Naive thymus-derived CD8-positive, alpha-beta T cell (primary cell): ENCODE measurements at regions not wholly inside any gene's neighbourhood (a gene's known extent, or its start where the extent isn't known, plus 50 kb on each side); places are given as distances from the start of the nearest gene placed in this dataset.

Experiments used
- ATAC-seq, 2 donors: fragments of 150-1000 bp; cut with Tn5 transposase in 1 of 2; sonication (Bioruptor Pico), chemical (Tn5 transposase) in 1 of 2; 1 replicate in 1 of 2; 2 replicates in 1 of 2; pipeline ENCODE4 v1.10.0; 2021; ENCODE audit warnings: mild to moderate bottlenecking in 2 of 2, moderate library complexity in 2 of 2
- POLR2A ChIA-PET: fragments of 350-600 bp; sonication (Branson Sonifier 250); formaldehyde crosslinking; loops from one replicate; lab custom pipeline; 2021; ENCODE audit warnings: antibody characterized with exemption; lab: Charles Lee
- DNase-seq, 10 donors: peaks; one replicate each; pipeline versions ENCODE4 v3.0.0 to v3.0.0-alpha.2; 2020 to 2022
- H3K27ac Mint-ChIP-seq, 10 donors: one replicate each; pipeline ENCODE4 v1.8.0; 2020 to 2022; ENCODE audit warnings: mild to moderate bottlenecking in 10 of 10, mixed read lengths in 10 of 10, moderate library complexity in 4 of 10, inconsistent platforms in 1 of 10
- H3K27me3 Mint-ChIP-seq, 5 donors: one replicate each; pipeline ENCODE4 v1.8.0; 2021 to 2022; ENCODE audit warnings: mixed read lengths in 5 of 5
- H3K36me3 Mint-ChIP-seq, 3 donors: one replicate each; pipeline ENCODE4 v1.8.0; 2020 to 2022; ENCODE audit warnings: mixed read lengths in 3 of 3, mild to moderate bottlenecking in 2 of 3, inconsistent platforms in 1 of 3
- H3K4me1 Mint-ChIP-seq, 4 donors: one replicate each; pipeline ENCODE4 v1.8.0; 2021 to 2022; ENCODE audit warnings: mixed read lengths in 4 of 4
- H3K4me3 Mint-ChIP-seq, 10 donors: one replicate each; pipeline ENCODE4 v1.8.0; 2020 to 2022; ENCODE audit warnings: mild to moderate bottlenecking in 10 of 10, mixed read lengths in 10 of 10, moderate library complexity in 6 of 10, inconsistent platforms in 1 of 10
- H3K9me3 Mint-ChIP-seq, 9 donors: one replicate each; pipeline ENCODE4 v1.8.0; 2020 to 2022; ENCODE audit warnings: mixed read lengths in 9 of 9, mild to moderate bottlenecking in 3 of 9, inconsistent platforms in 1 of 9, moderate library complexity in 1 of 9

DNA sequence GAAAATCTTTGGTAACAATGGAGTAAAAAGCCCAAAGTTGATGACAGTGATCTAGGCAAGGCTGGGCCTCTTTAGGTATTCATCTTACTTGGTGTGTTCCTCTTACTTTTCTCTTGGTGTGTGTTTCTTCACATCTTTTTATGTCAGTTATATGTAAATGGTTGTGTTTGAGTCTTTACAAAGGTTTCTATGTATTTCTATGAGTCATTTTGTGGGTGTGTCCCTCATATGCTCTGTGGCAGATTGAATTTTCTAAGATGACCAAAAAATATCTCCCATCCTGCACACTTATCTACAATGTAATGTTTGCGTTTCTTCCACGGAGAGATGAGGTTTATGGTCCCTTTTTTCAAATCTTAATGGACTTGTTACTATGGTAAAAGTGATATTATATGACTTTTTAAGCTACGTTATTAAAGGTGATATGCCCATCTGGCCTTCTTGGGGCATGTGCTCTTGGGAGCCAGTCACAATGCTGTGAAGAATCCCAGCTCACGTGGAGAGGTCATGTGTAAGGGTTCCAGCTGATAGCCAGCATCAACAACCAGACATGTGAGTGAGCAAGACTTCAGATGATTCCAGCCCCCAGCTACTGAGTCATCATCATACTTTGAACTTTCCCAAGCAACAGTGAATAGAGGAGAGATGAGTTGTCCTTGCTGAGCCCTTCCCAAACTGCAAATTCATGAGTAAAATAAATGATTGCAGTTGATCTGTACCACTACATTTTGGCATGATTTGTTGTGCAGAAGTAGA is 126.9 kb downstream of the CBLL2 start:
- H3K4me1 Mint-ChIP-seq = no peaks in the 10 kb centered on the region
- DNase-seq (no peak), ATAC-seq (no peak)
- POLR2A ChIA-PET = no interaction called here
- peaks cover 0 to 4% (median 0%) of the 10 kb centered on the region in 9 donors for H3K9me3 Mint-ChIP-seq
- H3K4me3 Mint-ChIP-seq = no peak overlapping the region
- no peaks in the 10 kb centered on the region for H3K27me3 Mint-ChIP-seq
- H3K27ac Mint-ChIP-seq = no peak overlapping the region
- H3K36me3 Mint-ChIP-seq = peaks cover 0 to 3% (median 0%) of the 10 kb centered on the region in 3 donors

DNA sequence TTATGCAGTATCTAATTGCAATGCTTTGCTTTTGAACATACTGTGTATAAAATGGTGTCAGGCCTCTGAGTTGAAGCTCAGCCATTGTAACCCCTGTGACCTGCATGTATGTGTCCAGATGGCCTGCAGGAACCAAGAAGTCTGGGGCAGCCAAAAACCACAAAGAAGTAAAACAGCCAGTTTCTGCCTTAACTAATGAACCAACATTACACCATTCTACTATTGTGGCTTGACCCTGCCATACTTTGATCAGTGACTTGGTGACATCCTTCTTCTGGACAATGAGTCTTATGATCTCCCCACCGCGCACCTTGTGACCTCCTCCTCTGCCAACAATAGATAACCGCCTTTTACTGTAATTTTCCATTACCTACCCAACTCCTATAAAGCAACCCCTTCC is 131.6 kb downstream of the CBLL2 start:
- H3K4me3 Mint-ChIP-seq = no peak overlapping the region
- no peak for ATAC-seq
- H3K27ac Mint-ChIP-seq = no peak overlapping the region
- H3K36me3 Mint-ChIP-seq = peaks cover 0 to 4% (median 0%) of the 10 kb centered on the region in 3 donors
- no peaks in the 10 kb centered on the region for H3K4me1 Mint-ChIP-seq
- peaks cover 0 to 4% (median 0%) of the 10 kb centered on the region in 9 donors for H3K9me3 Mint-ChIP-seq
- DNase-seq = no peak
- POLR2A ChIA-PET = no interaction called here
- H3K27me3 Mint-ChIP-seq = no peaks in the 10 kb centered on the region

GRCh38 chrX:22406201-22406737 is 133.6 kb downstream of the CBLL2 start:
- ATAC-seq (no peak), DNase-seq (no peak)
- H3K4me1 Mint-ChIP-seq = no peaks in the 10 kb centered on the region
- POLR2A ChIA-PET = no interaction called here
- no peaks in the 10 kb centered on the region for H3K27me3 Mint-ChIP-seq
- H3K9me3 Mint-ChIP-seq = peaks cover 0 to 4% (median 0%) of the 10 kb centered on the region in 9 donors
- H3K27ac Mint-ChIP-seq = no peak overlapping the region
- H3K36me3 Mint-ChIP-seq = peaks cover 0 to 4% (median 0%) of the 10 kb centered on the region in 3 donors
- no peak overlapping the region for H3K4me3 Mint-ChIP-seq

GRCh38 chrX:22409418-22409817 is 136.7 kb downstream of the CBLL2 start:
- DNase-seq (no peak), ATAC-seq (no peak)
- H3K36me3 Mint-ChIP-seq = peaks cover 0 to 3% (median 0%) of the 10 kb centered on the region in 3 donors
- no peak overlapping the region for H3K27ac Mint-ChIP-seq
- no peaks in the 10 kb centered on the region for H3K27me3 Mint-ChIP-seq
- POLR2A ChIA-PET = no interaction called here
- peaks cover 0 to 2% (median 0%) of the 10 kb centered on the region in 9 donors for H3K9me3 Mint-ChIP-seq
- H3K4me3 Mint-ChIP-seq = no peak overlapping the region
- no peaks in the 10 kb centered on the region for H3K4me1 Mint-ChIP-seq

DNA sequence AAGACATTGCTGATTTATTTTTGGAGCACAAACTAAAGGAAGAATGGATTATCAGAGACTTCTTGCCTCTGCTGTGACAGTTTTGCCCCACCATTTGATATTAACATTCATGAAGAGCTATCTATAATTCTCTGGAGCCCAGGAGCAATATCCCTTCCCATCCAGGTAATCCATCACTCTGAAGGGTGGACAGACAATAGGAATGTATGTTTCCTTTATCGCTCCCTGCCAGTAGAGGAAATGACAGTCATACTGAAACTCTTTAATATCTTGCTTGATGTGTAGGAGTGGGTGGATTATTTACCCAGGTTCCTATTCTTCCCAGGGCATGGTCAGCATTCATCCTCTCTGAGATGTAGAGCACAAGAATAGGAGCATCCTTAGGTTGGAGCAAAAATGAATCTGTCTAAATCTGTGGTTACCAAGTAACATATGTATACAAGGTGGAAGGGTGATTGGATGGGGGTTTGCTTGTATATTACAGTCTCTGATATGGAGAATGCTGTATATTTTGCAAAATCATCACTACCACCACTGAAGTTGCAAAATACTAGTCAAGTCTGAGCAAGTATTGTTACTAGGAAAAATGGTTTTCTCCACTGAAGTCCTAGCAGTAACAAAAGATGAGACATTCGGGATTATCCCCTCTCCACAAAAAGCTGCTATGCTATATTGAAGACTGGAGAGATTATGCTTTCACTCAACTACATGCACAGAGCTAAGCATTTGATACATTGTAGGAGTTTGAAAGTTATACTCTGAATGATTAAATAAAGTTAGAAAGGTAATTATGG is 151.6 kb downstream of the CBLL2 start:
- POLR2A ChIA-PET = no interaction called here
- Mint-ChIP-seq H3K4me3 (no peak overlapping the region), H3K27ac (no peak overlapping the region), H3K27me3 (no peaks in the 10 kb centered on the region), H3K9me3 (peaks cover 0 to 7% (median 0%) of the 10 kb centered on the region in 9 donors), H3K36me3 (no peaks in the 10 kb centered on the region), H3K4me1 (no peaks in the 10 kb centered on the region)
- no peak for DNase-seq
- ATAC-seq = no peak

- H3K4me3 Mint-ChIP-seq = no peak overlapping the region
- no peaks in the 10 kb centered on the region for H3K4me1 Mint-ChIP-seq
- ATAC-seq (no peak), DNase-seq (no peak)
- H3K27me3 Mint-ChIP-seq = peaks cover 0 to 3% (median 0%) of the 10 kb centered on the region in 5 donors
- POLR2A ChIA-PET = no interaction called here
- H3K27ac Mint-ChIP-seq = no peak overlapping the region
- H3K9me3 Mint-ChIP-seq = peaks cover 0 to 7% (median 0%) of the 10 kb centered on the region in 9 donors
- H3K36me3 Mint-ChIP-seq = no peaks in the 10 kb centered on the region
These were observed 152.2 kb downstream of the CBLL2 start for GRCh38 chrX:22424919-22425318.

GRCh38 chrX:22429704-22430103 is 157.0 kb downstream of the CBLL2 start:
- H3K27ac Mint-ChIP-seq = no peak overlapping the region
- no peak for ATAC-seq
- DNase-seq = no peak
- no peak overlapping the region for H3K4me3 Mint-ChIP-seq
- peaks cover 0 to 7% (median 0%) of the 10 kb centered on the region in 9 donors for H3K9me3 Mint-ChIP-seq
- H3K36me3 Mint-ChIP-seq = no peaks in the 10 kb centered on the region
- H3K4me1 Mint-ChIP-seq = no peaks in the 10 kb centered on the region
- H3K27me3 Mint-ChIP-seq = peaks cover 0 to 3% (median 0%) of the 10 kb centered on the region in 5 donors
- POLR2A ChIA-PET = no interaction called here

GRCh38 chrX:22430701-22431100 is 158.0 kb downstream of the CBLL2 start:
- POLR2A ChIA-PET = no interaction called here
- ATAC-seq (no peak), DNase-seq (no peak)
- no peaks in the 10 kb centered on the region for H3K36me3 Mint-ChIP-seq
- H3K4me1 Mint-ChIP-seq = no peaks in the 10 kb centered on the region
- H3K9me3 Mint-ChIP-seq = peaks cover 0 to 10% (median 0%) of the 10 kb centered on the region in 9 donors
- no peak overlapping the region for H3K27ac Mint-ChIP-seq
- H3K27me3 Mint-ChIP-seq = peaks cover 0 to 3% (median 0%) of the 10 kb centered on the region in 5 donors
- no peak overlapping the region for H3K4me3 Mint-ChIP-seq

DNA sequence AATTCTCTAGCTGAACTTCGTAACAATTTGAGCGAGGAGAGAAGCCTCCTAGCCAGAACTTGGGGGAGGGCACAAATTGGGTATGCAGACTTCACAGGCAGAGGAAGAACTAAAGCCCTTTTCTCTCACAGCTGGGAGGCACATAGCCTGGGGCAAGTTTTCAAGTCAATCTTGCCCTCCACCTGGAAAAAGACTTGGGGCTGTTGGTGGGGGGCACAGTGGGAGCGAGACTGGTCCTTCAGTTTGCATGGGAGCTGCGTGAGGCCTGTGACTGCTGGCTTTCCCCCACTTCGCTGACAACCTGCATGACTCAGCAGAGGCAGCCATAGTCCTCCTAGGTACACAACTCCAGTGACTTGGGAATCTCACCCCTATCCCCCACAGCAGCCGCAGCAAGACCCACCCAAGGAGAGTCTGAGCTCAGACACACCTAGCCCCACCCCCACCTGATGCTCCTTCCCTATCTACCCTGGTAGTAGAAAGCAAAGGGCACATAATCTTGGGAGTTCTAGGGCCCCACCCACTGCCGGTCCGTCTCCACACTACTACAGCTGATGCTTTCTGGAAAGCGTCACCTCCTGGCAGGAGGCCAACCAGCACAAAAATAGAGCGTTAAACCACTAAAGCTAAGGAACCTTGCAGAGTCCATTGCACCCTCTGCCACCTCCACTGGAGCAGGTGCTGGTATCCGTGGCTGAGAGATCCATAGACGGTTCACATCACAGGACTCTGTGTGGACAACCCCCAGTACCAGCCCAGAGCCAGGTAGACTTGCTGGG is 160.8 kb downstream of the CBLL2 start:
- DNase-seq (no peak), ATAC-seq (no peak)
- Mint-ChIP-seq H3K9me3 (peaks cover 0 to 12% (median 0%) of the 10 kb centered on the region in 9 donors), H3K36me3 (no peaks in the 10 kb centered on the region), H3K27ac (no peak overlapping the region), H3K27me3 (peaks cover 0 to 3% (median 0%) of the 10 kb centered on the region in 5 donors), H3K4me1 (no peaks in the 10 kb centered on the region), H3K4me3 (peak overlapping the region in 1 of 10 donors; percentile 48)
- POLR2A ChIA-PET = no interaction called here

DNA sequence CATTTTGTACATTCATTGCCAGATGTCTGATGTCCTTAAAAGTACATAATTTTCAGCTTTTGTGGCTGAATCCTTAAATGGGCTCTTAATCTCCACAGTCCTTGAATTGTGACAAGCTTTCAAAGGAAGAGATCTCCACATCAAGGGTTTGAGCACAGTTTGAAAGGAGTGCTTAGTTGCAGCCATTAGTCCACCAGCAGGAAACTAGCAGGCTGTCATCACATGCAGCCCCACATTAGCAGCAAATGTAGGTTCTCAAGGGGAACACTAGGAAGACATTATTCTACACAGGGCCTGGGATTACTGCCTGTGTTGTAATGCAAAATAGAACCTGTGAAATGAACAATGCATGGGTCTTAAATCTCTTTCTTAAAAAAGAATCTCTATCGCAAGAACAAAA is 173.2 kb downstream of the CBLL2 start:
- Mint-ChIP-seq H3K27ac (no peak overlapping the region), H3K27me3 (no peaks in the 10 kb centered on the region), H3K36me3 (no peaks in the 10 kb centered on the region), H3K4me3 (no peak overlapping the region), H3K4me1 (no peaks in the 10 kb centered on the region), H3K9me3 (peaks cover 0 to 20% (median 3%) of the 10 kb centered on the region in 9 donors)
- POLR2A ChIA-PET = no interaction called here
- ATAC-seq (no peak), DNase-seq (no peak)

DNA sequence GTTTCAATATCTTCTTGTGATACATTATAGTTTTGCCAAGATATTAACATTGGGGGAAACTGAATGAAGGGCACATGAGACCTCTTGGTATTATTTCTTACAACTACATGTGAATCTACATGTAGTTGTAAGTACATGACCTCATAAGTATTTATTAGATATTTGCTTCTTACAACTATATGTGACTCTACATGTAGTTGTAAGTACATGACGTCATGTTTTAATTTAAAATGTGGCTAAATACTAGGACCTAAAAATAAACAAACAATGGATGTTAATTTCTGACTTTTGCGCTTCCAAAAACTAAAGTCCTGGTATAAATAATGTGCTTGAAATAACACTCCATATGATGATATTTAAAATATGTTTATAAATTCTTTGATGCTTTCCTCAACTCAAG is 190.2 kb downstream of the CBLL2 start:
- H3K9me3 Mint-ChIP-seq = peaks cover 0 to 5% (median 0%) of the 10 kb centered on the region in 9 donors
- no peak overlapping the region for H3K27ac Mint-ChIP-seq

DNA sequence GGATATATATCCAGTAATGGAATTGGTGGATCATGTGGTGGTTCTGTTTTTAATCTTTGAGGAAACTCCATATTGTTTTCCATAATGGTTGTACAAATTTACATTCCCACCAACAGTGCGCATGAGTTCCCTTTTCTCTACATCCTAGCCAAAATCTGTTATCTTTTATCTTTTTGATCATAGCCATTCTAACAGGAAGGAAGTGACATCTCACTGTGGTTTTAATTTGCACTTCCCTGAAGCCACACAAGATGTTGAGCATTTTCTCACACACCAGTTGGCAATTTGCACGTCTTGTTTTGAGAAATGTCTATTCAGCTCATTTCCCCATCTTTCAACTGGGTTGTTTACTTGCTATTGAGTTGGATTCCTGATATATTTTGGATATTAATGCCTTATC is 194.9 kb downstream of the CBLL2 start:
- DNase-seq (no peak), ATAC-seq (no peak)
- H3K27me3 Mint-ChIP-seq = no peaks in the 10 kb centered on the region
- H3K4me1 Mint-ChIP-seq = peaks cover 0 to 11% (median 0%) of the 10 kb centered on the region in 4 donors
- no peak overlapping the region for H3K4me3 Mint-ChIP-seq
- peaks cover 0 to 5% (median 0%) of the 10 kb centered on the region in 9 donors for H3K9me3 Mint-ChIP-seq
- POLR2A ChIA-PET = no interaction called here
- no peak overlapping the region for H3K27ac Mint-ChIP-seq
- peaks cover 0 to 5% (median 0%) of the 10 kb centered on the region in 3 donors for H3K36me3 Mint-ChIP-seq

More for the DNA sequence above, 190.2 kb downstream of the CBLL2 start:
- no peak overlapping the region for H3K4me3 Mint-ChIP-seq
- H3K36me3 Mint-ChIP-seq = no peaks in the 10 kb centered on the region
- DNase-seq = no peak
- ATAC-seq = no peak
- H3K27me3 Mint-ChIP-seq = no peaks in the 10 kb centered on the region
- peaks cover 0 to 5% (median 0%) of the 10 kb centered on the region in 4 donors for H3K4me1 Mint-ChIP-seq
- POLR2A ChIA-PET = no interaction called here
